GM12874 (cell line): ENCODE measurements at regions not wholly inside any gene's neighbourhood (a gene's known extent, or its start where the extent isn't known, plus 50 kb on each side); places are given as distances from the start of the nearest gene placed in this dataset.

Source experiments
- CTCF ChIP-seq: IDR thresholded peaks from 2 replicates; pipeline ENCODE4 v1.5.1; 2011; ENCODE audit warnings: low read depth, mild to moderate bottlenecking, control low read depth, low read length, moderate library complexity; ENCODE audit not compliant: insufficient read depth

GRCh38 chr3:193816028-193816395, 223.0 kb downstream of the OPA1 start:
- no peak for TF ChIP-seq CTCF

GRCh38 chr3:193816656-193817311, 223.8 kb downstream of the OPA1 start:
- no peak for TF ChIP-seq CTCF

- TF ChIP-seq CTCF, result no peak
These were observed 226.4 kb downstream of the OPA1 start for GRCh38 chr3:193819117-193820010.

- no peak for TF ChIP-seq CTCF
These were observed 228.2 kb downstream of the OPA1 start for GRCh38 chr3:193821151-193821668.

- no peak for TF ChIP-seq CTCF
These were observed 229.6 kb downstream of the OPA1 start for GRCh38 chr3:193822492-193823212.

- no peak for TF ChIP-seq CTCF
These were observed 231.4 kb downstream of the OPA1 start for GRCh38 chr3:193824365-193824764.

- no peak for TF ChIP-seq CTCF
These were observed 232.6 kb downstream of the OPA1 start for GRCh38 chr3:193825617-193826016.
